ENCODE measurements at regions not wholly inside any gene's neighbourhood (a gene's known extent, or its start where the extent isn't known, plus 50 kb on each side); places are given as distances from the start of the nearest gene placed in this dataset.
"Not testable (repeated sequence)": the region's sequence is repeated elsewhere in the genome, so short reads cannot be mapped to it uniquely, and the experiment has no call there.

DNA sequence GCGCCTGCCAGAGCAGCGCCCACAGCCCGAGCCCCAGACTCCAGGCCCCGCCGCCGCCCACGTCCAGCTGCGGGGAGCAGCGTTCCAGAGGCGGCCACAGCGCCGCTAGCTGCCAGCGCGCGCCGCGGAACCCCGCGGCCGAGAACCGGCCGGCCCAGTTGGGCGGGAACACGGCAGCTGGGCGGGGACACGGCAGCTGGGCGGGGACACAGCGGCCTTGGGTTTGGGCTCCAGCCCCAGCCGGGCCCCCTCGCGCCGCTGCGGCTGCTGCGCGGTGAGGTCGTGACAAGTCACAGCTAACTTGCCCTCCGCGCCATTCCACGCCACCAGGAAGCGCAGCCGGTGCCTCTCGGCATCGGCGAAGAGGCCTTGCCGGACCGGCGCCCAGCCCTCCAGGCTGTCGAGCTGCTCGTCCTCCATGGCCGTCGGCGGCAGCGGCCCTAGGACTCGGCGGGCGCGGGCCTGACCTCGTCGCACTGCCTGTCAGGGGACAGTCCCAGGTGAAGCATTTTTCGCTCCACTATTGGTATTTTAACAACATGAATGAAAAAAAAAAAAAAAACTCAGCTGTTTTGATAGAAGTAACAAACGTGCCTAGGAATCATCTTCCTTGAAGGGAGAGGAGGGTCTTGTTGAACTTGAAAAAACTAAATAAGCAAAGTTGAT lies 56.6 kb upstream of the GOLGA8N start:
- peak; percentile 3 for DNase-seq (ENCODE audit: low spot score)

DNA sequence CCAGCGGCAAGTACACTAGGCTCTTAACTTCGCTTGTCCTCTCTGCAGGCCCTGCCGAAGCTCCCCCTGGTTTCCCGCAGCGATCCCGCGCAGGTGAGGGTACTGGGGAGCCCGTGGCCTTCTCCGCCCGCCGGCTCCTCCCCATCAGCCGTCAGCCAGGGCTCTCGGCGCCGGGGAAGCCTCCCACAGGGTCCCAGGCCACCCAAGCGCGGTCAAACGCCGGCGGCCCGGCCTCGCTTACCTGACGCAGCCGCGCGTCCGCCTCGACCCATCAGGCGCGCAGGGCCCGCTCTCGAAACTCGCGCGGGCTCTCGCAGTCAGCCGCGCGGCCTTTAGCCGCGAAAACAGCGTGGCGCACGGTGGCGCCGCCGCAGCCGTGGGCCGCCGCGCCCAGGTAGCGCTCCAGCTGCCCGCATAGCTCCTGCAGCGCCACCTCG lies 57.2 kb upstream of the GOLGA8N start:
- not testable (repeated sequence) for DNase-seq (ENCODE audit: low spot score)

DNA sequence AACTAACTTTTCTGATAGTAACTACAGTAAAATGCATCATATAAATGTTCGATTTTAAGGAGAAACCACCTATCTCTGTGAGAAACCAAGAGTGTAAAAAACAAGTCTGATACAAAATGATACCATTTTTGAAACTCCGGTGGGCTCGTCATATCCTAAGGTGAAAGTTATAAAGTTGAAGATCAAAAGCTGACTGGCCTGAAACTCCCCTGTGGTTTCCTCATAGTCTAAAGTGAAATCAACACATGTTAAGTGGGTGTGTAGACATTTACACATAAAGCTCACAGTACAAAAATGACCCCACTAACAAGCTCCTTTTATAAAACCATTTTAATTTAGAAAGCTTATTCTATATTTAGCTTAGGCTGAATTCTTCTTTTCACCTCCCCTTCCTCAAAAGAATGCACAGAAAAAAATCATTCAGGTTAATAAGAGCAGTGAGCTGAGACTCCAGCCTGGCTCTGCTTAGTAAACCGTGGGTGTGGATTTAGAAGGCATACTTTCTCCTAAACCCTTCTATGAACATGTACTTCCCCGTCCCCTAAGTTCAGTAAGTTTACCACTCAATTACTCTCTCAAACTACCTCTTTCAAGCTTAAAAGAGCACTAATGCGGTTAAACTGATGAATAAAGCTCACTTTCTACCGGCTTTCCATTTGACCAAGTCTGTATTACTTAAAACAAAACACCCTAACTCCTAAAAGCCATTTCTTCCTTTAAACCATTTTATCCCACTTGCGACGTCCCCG lies 57.9 kb upstream of the GOLGA8N start:
- not testable (repeated sequence) for DNase-seq (ENCODE audit: low spot score)

DNA sequence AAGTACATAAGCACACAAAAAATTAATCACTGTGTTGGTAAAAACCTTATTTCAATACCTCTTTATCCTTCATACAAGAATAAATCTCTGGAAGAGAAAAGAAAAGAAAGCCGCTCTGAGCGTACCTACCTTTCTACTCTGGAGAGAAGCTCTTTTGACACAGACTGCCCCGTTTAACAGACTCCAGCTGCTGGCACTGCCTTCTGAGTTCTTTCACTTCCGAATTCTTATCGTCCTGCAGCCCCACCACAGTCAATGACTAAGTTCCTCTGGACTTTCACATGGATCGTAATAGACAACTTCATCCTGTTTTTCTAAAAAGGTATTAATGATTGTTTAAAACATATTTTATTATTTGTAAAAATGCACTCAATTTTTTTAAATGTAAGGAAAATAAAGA lies 67.5 kb upstream of the GOLGA8O start:
- not testable (repeated sequence) for DNase-seq (ENCODE audit: low spot score)

DNA sequence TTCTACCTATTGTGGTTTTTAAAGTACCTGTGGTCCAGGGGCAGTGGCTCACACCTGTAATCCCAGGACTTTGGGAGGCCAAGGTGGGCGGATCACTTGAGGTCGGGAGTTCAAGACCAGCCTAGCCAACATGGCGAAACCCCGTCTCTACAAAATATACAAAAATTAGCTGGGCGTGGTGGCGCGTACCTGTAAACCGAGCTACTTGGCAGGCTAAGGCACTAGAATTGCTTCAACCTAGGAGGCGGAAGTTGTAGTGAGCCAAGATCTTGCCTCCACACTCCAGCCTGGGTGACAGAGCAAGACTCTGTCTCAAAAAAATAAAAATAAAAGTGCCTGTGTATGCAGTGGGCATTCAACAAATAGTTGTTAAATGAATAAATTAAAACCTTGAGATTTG lies 67.0 kb upstream of the GOLGA8O start:
- DNase-seq (ENCODE audit: low spot score), result not testable (repeated sequence)

DNA sequence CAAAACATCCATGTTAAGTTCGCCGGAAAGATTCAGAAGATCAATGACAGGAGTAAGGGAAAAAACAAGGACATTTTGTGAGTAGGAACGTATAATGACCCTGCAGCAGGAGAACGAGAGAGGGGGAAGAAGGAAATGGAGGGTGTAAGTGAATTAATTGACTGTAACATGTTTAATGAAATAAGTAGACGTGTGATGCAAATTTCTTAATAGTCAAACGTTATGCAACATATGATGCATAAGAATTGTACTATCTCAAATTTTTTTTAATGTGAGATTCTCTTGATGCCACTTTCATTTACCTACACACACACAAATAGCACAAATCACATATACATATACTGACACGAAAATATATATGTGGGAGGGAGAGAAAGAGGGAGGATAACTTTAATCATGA lies 63.5 kb upstream of the GOLGA8O start:
- DNase-seq (ENCODE audit: low spot score), result not testable (repeated sequence)

DNA sequence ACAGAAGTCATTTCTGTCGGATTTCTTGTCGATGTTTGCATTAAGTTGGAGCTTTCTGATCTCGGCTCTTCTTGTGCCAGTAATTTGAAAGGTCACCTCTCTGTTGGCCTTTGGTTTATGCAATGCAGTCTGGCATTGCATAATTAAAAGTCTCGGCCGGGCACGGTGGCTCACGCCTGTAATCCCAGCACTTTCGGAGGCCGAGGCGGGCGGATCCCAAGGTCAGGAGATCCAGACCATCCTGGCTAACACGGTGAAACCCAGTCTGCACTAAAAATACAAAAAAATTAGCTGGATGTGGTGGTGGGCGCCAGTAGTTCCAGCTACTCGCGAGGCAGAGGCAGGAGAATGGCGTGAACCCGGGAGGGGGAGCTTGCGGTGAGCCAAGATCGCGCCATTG lies 62.6 kb upstream of the GOLGA8O start:
- not testable (repeated sequence) for DNase-seq (ENCODE audit: low spot score)

DNA sequence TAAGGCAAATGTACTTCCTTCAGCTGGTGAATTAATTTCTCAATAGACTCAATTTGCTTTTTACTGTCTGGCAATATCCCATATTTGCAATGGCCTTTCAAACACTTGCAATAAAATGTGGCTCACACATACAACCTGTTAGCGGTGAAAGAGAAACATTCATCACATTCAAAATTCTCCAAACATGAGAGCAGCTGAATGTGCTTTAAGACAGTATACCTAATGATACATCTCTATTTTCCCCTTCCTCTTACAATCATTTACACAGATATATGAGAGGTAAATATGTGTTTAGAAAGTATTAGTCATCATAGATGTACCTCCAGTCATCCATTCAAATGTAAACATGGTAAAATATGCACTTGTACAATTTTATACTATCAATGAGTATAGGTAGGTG lies 61.5 kb upstream of the GOLGA8O start:
- not testable (repeated sequence) for DNase-seq (ENCODE audit: low spot score)

DNA sequence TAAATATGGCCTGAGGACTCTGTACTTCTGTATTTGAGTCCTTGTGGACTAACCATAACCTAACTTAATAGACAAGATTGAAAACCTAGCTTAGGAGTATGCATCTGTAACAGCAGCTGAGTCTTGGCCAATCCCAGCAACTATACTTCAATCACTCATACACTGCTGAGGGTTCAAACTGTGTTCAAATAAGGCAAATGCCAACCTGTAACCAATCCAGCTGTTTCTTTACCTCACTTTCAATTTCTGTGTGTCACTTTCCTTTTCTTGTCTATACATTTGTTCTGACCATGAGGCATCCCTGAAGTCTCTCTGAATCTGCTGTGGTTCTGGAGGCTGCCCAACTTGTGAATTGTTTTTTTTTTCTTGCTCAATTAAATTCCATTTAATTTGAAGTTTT lies 57.9 kb upstream of the GOLGA8O start:
- DNase-seq (ENCODE audit: low spot score), result not testable (repeated sequence)

DNA sequence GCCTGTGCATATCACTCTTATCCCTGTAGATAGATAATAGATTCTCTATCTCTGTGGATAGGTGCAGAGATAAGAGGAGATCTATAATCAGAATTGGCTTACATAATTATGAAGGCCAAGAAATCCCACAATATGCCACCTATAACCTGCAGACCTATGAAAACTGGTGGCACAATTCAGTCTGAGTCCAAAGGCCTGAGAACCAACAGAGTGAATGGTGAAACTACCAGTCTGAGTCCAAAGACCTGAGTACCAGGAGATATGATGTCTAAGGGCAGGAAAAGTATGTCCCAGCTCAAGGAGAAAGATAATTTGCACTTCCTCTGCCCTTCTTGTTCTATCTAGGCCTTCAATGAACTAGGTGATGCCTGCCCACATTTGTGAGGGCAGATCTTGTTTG lies 54.6 kb upstream of the GOLGA8O start:
- not testable (repeated sequence) for DNase-seq (ENCODE audit: low spot score)

DNA sequence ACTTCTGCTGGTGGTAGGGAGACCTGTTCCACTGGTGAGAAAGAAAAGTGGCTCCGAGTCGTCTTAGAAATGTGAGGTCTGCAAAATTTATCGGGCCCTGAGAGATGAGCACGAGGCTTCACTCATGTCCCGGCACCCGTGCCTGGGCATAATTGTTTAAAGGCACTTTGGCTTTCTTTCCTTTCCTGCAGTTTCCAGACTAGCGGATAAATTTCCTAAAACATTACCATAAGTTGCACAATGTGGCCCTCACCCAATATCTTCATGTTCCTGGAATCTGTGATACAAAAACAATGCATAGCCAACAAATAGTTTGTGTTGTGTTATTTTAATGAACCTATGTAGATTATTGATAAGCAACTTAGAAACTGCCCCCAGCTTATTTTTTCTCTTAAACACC lies 52.6 kb upstream of the GOLGA8O start:
- not testable (repeated sequence) for DNase-seq (ENCODE audit: low spot score)

DNA sequence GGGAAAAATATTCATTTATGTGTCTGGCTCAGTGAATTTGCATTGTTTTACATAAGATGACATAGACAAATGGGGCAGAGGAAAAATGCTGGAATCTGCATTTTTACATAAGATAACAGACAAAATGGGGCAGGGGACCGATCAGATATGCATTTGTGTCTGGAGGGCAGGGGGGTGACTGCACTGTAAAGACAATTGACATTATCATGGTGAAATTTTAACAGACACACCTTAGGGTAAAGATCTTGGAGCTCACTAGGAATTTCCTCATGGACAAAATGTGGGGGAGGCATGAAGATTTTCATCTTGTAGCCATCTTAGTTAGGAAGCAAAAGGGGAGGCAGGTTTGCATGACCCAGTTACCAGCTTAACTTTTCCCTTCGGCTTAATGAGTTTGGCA lies 51.4 kb upstream of the GOLGA8O start:
- DNase-seq (ENCODE audit: low spot score), result not testable (repeated sequence)

DNA sequence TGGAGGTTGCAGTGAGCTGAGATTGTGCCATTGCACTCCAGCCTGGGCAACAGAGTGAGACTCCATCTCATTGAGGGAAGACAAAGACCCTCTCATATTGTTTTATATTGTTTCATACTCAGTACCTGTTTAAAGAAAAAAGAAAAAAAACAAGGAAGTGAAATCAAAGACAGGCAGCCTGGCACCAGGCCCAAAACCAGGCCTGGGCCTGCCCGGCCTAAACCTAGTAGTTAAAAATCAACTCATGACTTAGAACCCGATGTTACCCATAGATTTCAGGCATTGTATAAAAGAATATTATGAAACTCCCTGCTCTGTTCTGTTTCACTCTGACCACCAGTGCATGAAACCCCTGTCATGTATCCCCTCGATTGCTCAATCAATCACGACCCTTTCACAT lies 50.2 kb upstream of the GOLGA8O start:
- DNase-seq (ENCODE audit: low spot score), result not testable (repeated sequence)

Data from cerebellar cortex (tissue), 1 donor.